LNCAP (cell line): ENCODE measurements at regions not wholly inside any gene's neighbourhood (a gene's known extent, or its start where the extent isn't known, plus 50 kb on each side); places are given as distances from the start of the nearest gene placed in this dataset.

Source experiments
- TF ChIP-seq, protein P1 (sequence below): fragments of 450-650 bp; IDR thresholded peaks from 2 replicates; pipeline ENCODE4 v1.5.1; 2017; ENCODE audit warnings: mild to moderate bottlenecking

DNA sequence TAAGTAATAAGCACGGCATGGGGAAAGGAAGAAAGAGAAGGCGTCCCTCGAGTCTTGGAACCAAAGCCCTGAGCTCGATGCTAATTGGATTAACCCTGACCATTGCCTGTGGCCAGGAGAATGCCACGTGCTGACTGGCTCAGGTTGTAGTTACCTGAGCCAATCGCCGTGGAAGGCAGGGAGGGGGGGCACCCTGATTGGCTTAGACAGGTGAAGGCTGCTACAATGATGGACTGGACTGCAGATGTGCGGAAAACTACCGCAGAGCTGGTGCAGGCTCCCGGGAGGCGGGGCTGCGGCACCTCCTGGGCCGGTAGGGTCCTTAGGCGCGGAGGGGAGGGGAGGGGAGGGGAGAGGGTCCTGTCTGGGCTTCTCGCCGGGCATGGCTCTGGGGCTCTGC is 121.3 kb downstream of the TFAP2C start:
- TF ChIP-seq, protein P1, sequence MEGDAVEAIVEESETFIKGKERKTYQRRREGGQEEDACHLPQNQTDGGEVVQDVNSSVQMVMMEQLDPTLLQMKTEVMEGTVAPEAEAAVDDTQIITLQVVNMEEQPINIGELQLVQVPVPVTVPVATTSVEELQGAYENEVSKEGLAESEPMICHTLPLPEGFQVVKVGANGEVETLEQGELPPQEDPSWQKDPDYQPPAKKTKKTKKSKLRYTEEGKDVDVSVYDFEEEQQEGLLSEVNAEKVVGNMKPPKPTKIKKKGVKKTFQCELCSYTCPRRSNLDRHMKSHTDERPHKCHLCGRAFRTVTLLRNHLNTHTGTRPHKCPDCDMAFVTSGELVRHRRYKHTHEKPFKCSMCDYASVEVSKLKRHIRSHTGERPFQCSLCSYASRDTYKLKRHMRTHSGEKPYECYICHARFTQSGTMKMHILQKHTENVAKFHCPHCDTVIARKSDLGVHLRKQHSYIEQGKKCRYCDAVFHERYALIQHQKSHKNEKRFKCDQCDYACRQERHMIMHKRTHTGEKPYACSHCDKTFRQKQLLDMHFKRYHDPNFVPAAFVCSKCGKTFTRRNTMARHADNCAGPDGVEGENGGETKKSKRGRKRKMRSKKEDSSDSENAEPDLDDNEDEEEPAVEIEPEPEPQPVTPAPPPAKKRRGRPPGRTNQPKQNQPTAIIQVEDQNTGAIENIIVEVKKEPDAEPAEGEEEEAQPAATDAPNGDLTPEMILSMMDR = no peak

DNA sequence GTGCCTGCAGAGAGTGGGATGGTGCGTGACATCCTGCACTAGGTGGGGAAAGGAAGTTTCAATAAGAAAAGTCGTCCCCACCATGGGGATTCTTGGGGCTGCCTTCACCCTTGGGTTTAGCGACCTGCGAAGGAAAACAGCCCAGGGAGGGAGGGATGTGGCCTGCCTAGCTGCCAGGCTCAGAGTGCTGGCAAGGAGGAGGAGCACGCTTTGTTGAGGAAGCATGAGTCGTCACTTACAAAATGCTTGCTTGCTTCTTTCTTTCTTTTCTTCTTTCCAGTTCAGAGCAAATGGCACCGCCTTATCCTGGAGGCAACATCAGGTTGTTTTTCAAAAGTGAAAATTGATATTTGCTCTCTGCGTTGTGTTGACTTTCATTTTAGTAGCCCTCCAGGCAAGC is 123.2 kb downstream of the TFAP2C start:
- TF ChIP-seq, protein P1 = no peak

DNA sequence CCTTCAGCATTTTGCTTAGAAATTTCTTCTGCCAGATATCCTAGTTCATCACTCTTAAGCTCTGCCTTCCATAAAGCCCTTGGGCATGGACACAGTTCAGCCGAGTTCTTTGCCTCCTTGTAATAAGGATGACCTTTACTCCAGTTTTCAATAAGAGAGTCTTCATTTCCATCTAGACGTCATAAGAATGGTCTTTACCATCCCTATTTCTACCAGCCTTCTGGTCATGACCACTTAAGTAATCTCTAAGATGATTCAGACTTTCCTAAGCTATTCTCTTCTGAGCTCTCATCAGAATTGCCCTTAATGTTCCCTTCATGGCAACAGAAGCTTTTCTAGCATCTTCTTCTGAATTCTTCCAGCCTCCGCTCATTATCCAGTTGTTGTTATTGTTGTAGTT is 126.1 kb downstream of the TFAP2C start:
- TF ChIP-seq, protein P1 = no peak

DNA sequence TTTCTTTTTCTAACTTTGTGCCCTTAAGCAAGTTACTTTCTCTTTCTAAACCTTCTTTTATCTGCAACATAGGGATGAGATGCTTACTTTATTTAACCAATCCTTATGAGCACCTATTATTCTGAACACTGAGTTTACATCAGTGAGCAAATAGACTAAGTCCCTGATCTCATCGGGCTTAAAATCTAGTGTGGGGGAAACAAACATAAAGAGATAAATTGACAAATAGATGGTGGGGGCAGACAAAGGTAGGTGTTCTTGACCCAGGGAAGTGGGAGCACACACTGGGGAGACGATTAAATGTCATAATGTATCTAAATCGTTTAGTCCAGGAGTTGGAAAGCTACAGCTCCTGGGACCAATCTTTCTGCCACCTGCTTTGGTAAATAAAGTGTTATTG is 129.6 kb downstream of the TFAP2C start:
- TF ChIP-seq, protein P1 = no peak

DNA sequence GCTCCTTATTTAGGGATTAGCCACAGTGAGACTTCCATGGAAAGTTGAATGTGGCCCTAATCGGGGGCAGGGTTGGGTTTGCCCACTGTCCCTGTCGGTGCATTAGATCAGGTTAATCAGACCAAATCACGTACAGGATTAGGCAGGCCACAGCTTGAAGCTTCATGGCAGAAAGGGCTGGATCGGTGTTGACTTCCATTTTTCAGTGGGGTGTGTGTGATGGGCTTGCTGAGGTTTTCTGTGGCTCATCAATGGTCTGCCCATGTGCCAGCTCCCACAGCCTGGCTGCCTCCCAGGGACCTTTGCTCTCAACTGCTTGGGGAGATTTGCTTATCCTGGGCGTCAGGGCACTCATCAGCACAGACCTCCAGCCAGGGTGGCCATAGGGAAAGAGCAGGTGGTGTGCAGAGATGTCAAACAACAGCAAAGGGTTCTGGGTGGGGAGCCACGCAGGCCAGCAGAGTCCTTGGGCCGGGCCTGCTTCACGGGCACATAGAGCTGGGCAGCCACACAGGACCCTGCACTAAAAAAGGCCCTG is 130.7 kb downstream of the TFAP2C start:
- TF ChIP-seq, protein P1 = no peak

DNA sequence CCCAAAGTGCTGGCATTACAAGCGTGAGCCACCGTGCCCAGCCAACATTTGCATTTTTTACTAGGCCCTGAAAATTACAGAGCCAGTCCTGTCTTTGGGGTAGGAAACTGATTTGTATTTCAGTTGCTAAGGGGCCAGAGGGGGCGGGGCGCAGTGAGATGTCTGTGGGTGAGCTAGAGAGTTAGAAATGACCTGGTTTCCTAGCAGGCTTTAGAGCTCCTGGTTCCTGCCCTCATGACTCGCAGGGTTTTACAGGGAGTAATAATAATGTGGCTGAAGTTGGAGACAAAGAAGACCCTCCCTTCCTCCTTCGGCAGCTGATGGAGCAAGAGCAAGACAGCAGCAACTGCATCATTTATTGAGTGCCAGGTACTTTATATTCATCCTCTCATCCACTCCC is 131.5 kb downstream of the TFAP2C start:
- TF ChIP-seq, protein P1 = no peak

DNA sequence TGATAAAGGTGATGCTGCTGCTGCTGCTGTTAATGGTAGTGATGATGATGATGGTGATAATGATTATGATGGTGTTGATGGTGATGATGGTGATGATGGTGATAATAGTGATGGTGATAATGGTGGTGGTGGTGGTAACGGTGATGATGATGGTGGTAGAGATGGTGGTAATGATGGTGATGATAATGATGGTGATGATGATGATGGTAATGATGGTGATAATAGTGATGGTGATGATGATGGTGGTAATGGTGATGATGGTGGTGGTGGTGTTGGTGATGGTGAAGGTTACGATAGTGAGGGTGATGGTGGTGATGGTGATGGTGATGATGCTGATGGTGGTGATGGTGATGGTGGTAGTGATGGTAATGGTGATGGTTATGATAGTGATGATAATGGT is 132.3 kb downstream of the TFAP2C start:
- TF ChIP-seq, protein P1 = no peak

DNA sequence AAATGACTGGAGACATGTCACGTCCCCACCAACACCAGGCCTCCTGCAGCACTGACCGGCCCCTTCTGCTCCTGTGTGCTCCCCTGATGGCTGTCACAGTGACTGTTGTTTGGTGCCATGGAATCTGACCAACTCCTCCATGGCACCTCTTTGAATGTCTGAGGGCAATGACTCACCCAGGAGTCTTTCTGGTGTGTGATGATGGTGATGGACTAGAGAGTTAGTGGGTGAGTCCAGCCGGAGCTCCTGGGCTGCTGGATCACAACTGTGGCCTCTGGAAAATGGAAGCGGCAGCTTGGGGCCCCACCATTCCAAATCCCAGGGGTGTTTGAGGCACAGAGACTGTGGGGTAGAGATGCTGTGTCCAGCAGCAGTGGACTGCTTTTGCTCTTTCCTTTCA is 133.3 kb downstream of the TFAP2C start:
- TF ChIP-seq, protein P1 = no peak
